ENCODE measurements at regions not wholly inside any gene's neighbourhood (a gene's known extent, or its start where the extent isn't known, plus 50 kb on each side); places are given as distances from the start of the nearest gene placed in this dataset.

GRCh38 chr4:110867251-110867960 is 244.5 kb upstream of the PITX2 start:
- H4K5ac ChIP-seq (ENCODE audit: insufficient read length, low read depth, low read length) = no peak overlapping the region
- H4K8ac ChIP-seq (ENCODE audit: extremely low read depth, insufficient read depth, low read length) = no peak overlapping the region
- no peaks in the 10 kb centered on the region for H4K20me1 ChIP-seq (replicated peaks in 1 of 2; ENCODE audit: control insufficient read depth in 1 of 2, insufficient read depth in 2 of 2, low read length in 2 of 2)
- 92% methylated on average over 3 of the region's 3 CpGs; no CpG with 5 or more reads in 1 of the 2 experiments for WGBS, 2 experiments (ENCODE audit: extremely low coverage in 1 of 2, insufficient coverage in 1 of 2, insufficient read length in 1 of 2, insufficient replicate concordance in 2 of 2, low coverage in 1 of 2, low lambda C conversion rate in 2 of 2, missing lambda C conversion rate in 1 of 2)
- no peak overlapping the region for H3K23ac ChIP-seq (ENCODE audit: insufficient read length)
- FAIRE-seq = no peak
- H2AFZ ChIP-seq (ENCODE audit: low read length) = no peak overlapping the region
- H3K36me3 ChIP-seq (ENCODE audit: control insufficient read depth in 2 of 4, insufficient read depth in 4 of 4, low read length in 3 of 4) = no peaks in the 10 kb centered on the region
- H2AK5ac ChIP-seq (ENCODE audit: low read depth, low read length) = no peak overlapping the region
- H3K4me3 ChIP-seq (ENCODE audit: extremely low read depth in 1 of 4, insufficient read depth in 2 of 4, low read depth in 3 of 4, low read length in 4 of 4) = no peak overlapping the region
- no peak overlapping the region for H2BK120ac ChIP-seq (replicated peaks; ENCODE audit: low read depth, low read length)
- no peak overlapping the region for H2BK20ac ChIP-seq (ENCODE audit: low read length)
- H2BK12ac ChIP-seq (ENCODE audit: low read depth, low read length) = no peak overlapping the region
- H3K27me3 ChIP-seq (replicated peaks in 1 of 4; ENCODE audit: control insufficient read depth in 3 of 4, extremely low read depth in 1 of 4, insufficient read depth in 3 of 4, low read length in 3 of 4) = no peaks in the 10 kb centered on the region
- H3K18ac ChIP-seq (ENCODE audit: extremely low read depth, low read length) = no peak overlapping the region
- no peaks in the 10 kb centered on the region for H3K4me1 ChIP-seq (replicated peaks in 1 of 4; ENCODE audit: control insufficient read depth in 3 of 4, insufficient read depth in 4 of 4, low read length in 3 of 4)
- CTCF ChIA-PET (ENCODE audit: partially characterized antibody) = no interaction called here
- no peaks in the 10 kb centered on the region for H3K9me3 ChIP-seq (ENCODE audit: insufficient read depth in 2 of 2, low read depth in 1 of 2, low read length in 1 of 2)
- H3K23me2 ChIP-seq (ENCODE audit: low read depth, low read length) = no peaks in the 10 kb centered on the region
- POLR2A ChIA-PET (ENCODE audit: partially characterized antibody) = no interaction called here
- H3K4ac ChIP-seq (replicated peaks; ENCODE audit: insufficient read length, low read depth, low read length) = no peak overlapping the region
- no peak overlapping the region for H3K27ac ChIP-seq (ENCODE audit: low read depth, low read length)
- H3K4me2 ChIP-seq (ENCODE audit: insufficient read depth in 1 of 2, low read depth in 2 of 2, low read length in 2 of 2) = no peak overlapping the region
- no peak overlapping the region for H2BK5ac ChIP-seq (ENCODE audit: low read depth, low read length)
- no peak overlapping the region for H3K9ac ChIP-seq (replicated peaks in 1 of 4; ENCODE audit: extremely low read depth in 1 of 4, low read depth in 3 of 4, low read length in 3 of 4)
- no peak for DNase-seq (ENCODE audit: low read depth in 1 of 2, low spot score in 2 of 2)
- no peaks in the 10 kb centered on the region for H3K79me1 ChIP-seq (ENCODE audit: low read depth, low read length)
- no peak overlapping the region for H3K56ac ChIP-seq (replicated peaks; ENCODE audit: insufficient read length, low read depth, low read length)
- H4K91ac ChIP-seq (replicated peaks; ENCODE audit: insufficient read length, low read length) = no peak overlapping the region
- no peak overlapping the region for H3K14ac ChIP-seq (ENCODE audit: insufficient read length)
- H3K79me2 ChIP-seq (ENCODE audit: control insufficient read depth in 1 of 2, insufficient read depth in 2 of 2, low read length in 2 of 2) = no peaks in the 10 kb centered on the region
- H2BK15ac ChIP-seq (ENCODE audit: low read length) = no peak overlapping the region
- TF ChIP-seq TEAD4 (IDR thresholded peaks at IDR 0.05; ENCODE audit: low read depth, low read length) = no peak
- TF ChIP-seq TAF7 (optimal IDR thresholded peaks at IDR 0.05; ENCODE audit: borderline replicate concordance, low read depth, low read length) = no peak
- no peak for TF ChIP-seq SP4 (IDR thresholded peaks at IDR 0.05; ENCODE audit: low read length)
- no peak for TF ChIP-seq BCL11A (IDR thresholded peaks at IDR 0.05; ENCODE audit: low read depth in 2 of 2, low read length in 2 of 2)
- TF ChIP-seq PHF8 (conservative IDR thresholded peaks at IDR 0.05; ENCODE audit: low read depth, low read length) = no peak
- TF ChIP-seq TAF1 (IDR thresholded peaks at IDR 0.05; ENCODE audit: low read depth, low read length) = no peak
- no peak for TF ChIP-seq POLR2A (IDR thresholded peaks at IDR 0.05; ENCODE audit: control extremely low read depth in 1 of 2, low read depth in 2 of 2, low read length in 2 of 2)
- TF ChIP-seq CTBP2 (IDR thresholded peaks at IDR 0.05; ENCODE audit: borderline replicate concordance, insufficient read depth, insufficient read length, low read length) = no peak
